ENCODE measurements at regions not wholly inside any gene's neighbourhood (a gene's known extent, or its start where the extent isn't known, plus 50 kb on each side); places are given as distances from the start of the nearest gene placed in this dataset.

DNA sequence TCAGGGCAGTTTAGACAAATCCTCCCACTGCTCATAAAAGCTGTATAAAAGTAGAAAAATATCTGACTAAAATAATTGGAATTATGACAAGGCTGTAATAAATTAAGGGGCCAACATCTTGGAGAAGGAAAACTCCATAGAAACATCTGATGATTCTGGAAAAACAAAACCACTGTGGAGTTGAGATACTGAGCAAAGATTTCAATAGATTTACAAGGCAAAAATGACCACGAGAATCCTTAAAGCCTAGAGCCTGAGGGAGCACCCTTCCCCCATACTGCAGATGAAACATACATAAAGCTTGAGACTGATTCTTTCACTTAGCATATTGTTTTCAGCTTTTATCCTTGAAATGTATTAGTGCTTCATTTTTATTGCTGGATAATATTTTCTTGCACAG, 286.4 kb upstream of the MMADHC start:
- no peak overlapping the region for H3K4me3 ChIP-seq (ENCODE audit: low read depth, low read length)
- TF ChIP-seq, protein P1, sequence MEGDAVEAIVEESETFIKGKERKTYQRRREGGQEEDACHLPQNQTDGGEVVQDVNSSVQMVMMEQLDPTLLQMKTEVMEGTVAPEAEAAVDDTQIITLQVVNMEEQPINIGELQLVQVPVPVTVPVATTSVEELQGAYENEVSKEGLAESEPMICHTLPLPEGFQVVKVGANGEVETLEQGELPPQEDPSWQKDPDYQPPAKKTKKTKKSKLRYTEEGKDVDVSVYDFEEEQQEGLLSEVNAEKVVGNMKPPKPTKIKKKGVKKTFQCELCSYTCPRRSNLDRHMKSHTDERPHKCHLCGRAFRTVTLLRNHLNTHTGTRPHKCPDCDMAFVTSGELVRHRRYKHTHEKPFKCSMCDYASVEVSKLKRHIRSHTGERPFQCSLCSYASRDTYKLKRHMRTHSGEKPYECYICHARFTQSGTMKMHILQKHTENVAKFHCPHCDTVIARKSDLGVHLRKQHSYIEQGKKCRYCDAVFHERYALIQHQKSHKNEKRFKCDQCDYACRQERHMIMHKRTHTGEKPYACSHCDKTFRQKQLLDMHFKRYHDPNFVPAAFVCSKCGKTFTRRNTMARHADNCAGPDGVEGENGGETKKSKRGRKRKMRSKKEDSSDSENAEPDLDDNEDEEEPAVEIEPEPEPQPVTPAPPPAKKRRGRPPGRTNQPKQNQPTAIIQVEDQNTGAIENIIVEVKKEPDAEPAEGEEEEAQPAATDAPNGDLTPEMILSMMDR (conservative IDR thresholded peaks at IDR 0.05; ENCODE audit: low read depth, low read length) = no peak
- DNase-seq (ENCODE audit: low read depth) = no peak

DNA sequence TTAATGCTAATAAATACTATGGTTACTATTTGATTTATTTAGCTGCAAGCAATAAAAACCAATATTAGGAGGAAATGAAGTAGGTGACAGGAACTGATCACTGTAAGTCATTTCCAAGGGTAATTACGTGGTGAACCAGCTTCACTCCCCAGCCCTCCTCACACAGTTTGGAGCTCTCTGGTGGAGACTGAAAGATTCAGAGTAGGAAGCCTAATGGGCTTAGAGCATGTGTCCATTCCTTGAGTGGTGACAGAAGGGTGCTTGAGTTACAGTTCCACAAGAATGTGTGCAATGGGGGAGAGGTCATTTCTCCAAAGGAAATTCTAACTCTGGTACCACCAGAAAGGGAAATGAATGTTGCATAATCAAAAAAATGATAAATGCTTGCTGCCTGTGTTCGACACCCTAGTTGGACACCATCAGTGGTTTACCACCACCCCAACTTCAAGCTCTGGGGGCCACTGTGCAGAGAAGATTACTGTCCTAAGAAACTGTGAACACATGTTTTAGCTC, 285.1 kb upstream of the MMADHC start:
- no peak overlapping the region for H3K4me3 ChIP-seq (ENCODE audit: low read depth, low read length)
- DNase-seq (ENCODE audit: low read depth) = no peak
- TF ChIP-seq, protein P1 (conservative IDR thresholded peaks at IDR 0.05; ENCODE audit: low read depth, low read length) = no peak

GRCh38 chr2:149872041-149872440, 284.5 kb upstream of the MMADHC start:
- no peak for DNase-seq (ENCODE audit: low read depth)
- no peak overlapping the region for H3K4me3 ChIP-seq (ENCODE audit: low read depth, low read length)
- TF ChIP-seq, protein P1 (conservative IDR thresholded peaks at IDR 0.05; ENCODE audit: low read depth, low read length) = no peak

- H3K4me3 ChIP-seq (ENCODE audit: low read depth, low read length) = no peak overlapping the region
- TF ChIP-seq, protein P1 (conservative IDR thresholded peaks at IDR 0.05; ENCODE audit: low read depth, low read length) = no peak
- DNase-seq (ENCODE audit: low read depth) = no peak
Measured at GRCh38 chr2:149871091-149871885, 283.7 kb upstream of the MMADHC start.

- TF ChIP-seq, protein P1 (conservative IDR thresholded peaks at IDR 0.05; ENCODE audit: low read depth, low read length) = no peak
- DNase-seq (ENCODE audit: low read depth) = no peak
- H3K4me3 ChIP-seq (ENCODE audit: low read depth, low read length) = no peak overlapping the region
Measured at GRCh38 chr2:149863227-149863626, 275.7 kb upstream of the MMADHC start.

DNA sequence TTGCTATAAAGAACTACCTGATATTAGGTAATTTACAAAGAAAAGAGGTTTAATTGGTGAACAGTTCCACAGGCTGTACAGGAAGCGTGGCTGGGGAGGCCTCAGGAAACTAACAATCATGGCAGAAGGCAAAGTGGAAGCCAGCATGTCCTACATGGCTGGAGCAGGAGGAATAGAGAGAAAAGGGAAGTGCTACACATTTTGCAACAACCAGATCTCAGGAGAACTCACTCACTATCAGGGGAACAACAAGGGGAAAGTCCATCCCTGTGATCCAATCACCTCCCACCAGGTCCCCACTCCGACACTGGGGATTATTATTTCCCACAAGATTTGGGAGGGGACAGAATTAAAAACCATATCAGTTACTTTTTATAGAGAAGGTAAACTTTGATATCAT, 273.5 kb upstream of the MMADHC start:
- TF ChIP-seq, protein P1 (conservative IDR thresholded peaks at IDR 0.05; ENCODE audit: low read depth, low read length) = no peak
- peak; percentile 20 for DNase-seq (ENCODE audit: low read depth)
- H3K4me3 ChIP-seq (ENCODE audit: low read depth, low read length) = no peak overlapping the region
